GM21619 (cell line): ENCODE measurements at regions not wholly inside any gene's neighbourhood (a gene's known extent, or its start where the extent isn't known, plus 50 kb on each side); places are given as distances from the start of the nearest gene placed in this dataset.

Source experiments
- ATAC-seq: cut with Tn5 transposase; IDR thresholded peaks from one replicate; pipeline ENCODE4 v1.9.1; 2021; ENCODE audit not compliant: unreplicated experiment

GRCh38 chr1:101316799-101317198 lies 80.0 kb downstream of the S1PR1 start:
- ATAC-seq, result no peak

GRCh38 chr1:101317590-101317989 lies 80.8 kb downstream of the S1PR1 start:
- ATAC-seq, result no peak

- ATAC-seq, result no peak
These were observed 86.7 kb downstream of the S1PR1 start for GRCh38 chr1:101323535-101323934.

GRCh38 chr1:101325144-101325543 lies 88.3 kb downstream of the S1PR1 start:
- ATAC-seq, result no peak

GRCh38 chr1:101330427-101331130 lies 93.8 kb downstream of the S1PR1 start:
- ATAC-seq, result no peak

- ATAC-seq, result no peak
These were observed 95.0 kb downstream of the S1PR1 start for GRCh38 chr1:101331794-101332193.

GRCh38 chr1:101332633-101333032 lies 95.8 kb downstream of the S1PR1 start:
- no peak for ATAC-seq

GRCh38 chr1:101333186-101333585 lies 96.4 kb downstream of the S1PR1 start:
- no peak for ATAC-seq

GRCh38 chr1:101337968-101338367 lies 101.1 kb downstream of the S1PR1 start:
- no peak for ATAC-seq

- ATAC-seq, result no peak
These were observed 102.1 kb downstream of the S1PR1 start for GRCh38 chr1:101338714-101339430.

- no peak for ATAC-seq
These were observed 107.9 kb downstream of the S1PR1 start for GRCh38 chr1:101344745-101345144.

- ATAC-seq, result no peak
These were observed 109.6 kb downstream of the S1PR1 start for GRCh38 chr1:101346419-101346818.

GRCh38 chr1:101356013-101356412 lies 119.2 kb downstream of the S1PR1 start:
- no peak for ATAC-seq

GRCh38 chr1:101356604-101357443 lies 120.0 kb downstream of the S1PR1 start:
- peak; percentile 19 for ATAC-seq

GRCh38 chr1:101357444-101357986 lies 120.7 kb downstream of the S1PR1 start:
- ATAC-seq, result peak; percentile 96

- ATAC-seq, result no peak
These were observed 123.7 kb downstream of the S1PR1 start for GRCh38 chr1:101360506-101360905.

GRCh38 chr1:101363891-101364318 lies 127.1 kb downstream of the S1PR1 start:
- ATAC-seq, result peak; percentile 41

- ATAC-seq, result peak; percentile 49
These were observed 127.7 kb downstream of the S1PR1 start for GRCh38 chr1:101364370-101365120.

- ATAC-seq, result no peak
These were observed 128.4 kb downstream of the S1PR1 start for GRCh38 chr1:101365186-101365585.

GRCh38 chr1:101365878-101366277 lies 129.1 kb downstream of the S1PR1 start:
- ATAC-seq, result no peak
